Neural crest cell (in vitro differentiated cells): ENCODE measurements at regions not wholly inside any gene's neighbourhood (a gene's known extent, or its start where the extent isn't known, plus 50 kb on each side); places are given as distances from the start of the nearest gene placed in this dataset.

Source experiments
- DNase-seq: peaks from one replicate; pipeline ENCODE4 v3.0.0; 2021; ENCODE audit warnings: low read depth, mixed read lengths, low spot score
- H3K27ac Mint-ChIP-seq: one replicate; pipeline ENCODE4 v1.8.0; 2021; ENCODE audit warnings: mild to moderate bottlenecking, mixed read lengths; ENCODE audit not compliant: unreplicated experiment
- H3K27me3 Mint-ChIP-seq: 2 replicates; pipeline ENCODE4 v1.8.0; 2021; ENCODE audit warnings: low read depth, mild to moderate bottlenecking, mixed read lengths
- H3K36me3 Mint-ChIP-seq: 2 replicates; pipeline ENCODE4 v1.8.0; 2021; ENCODE audit warnings: low read depth, mild to moderate bottlenecking, mixed read lengths
- H3K4me1 Mint-ChIP-seq: 2 replicates; pipeline ENCODE4 v1.8.0; 2021; ENCODE audit warnings: mixed read lengths
- H3K4me3 Mint-ChIP-seq: one replicate; pipeline ENCODE4 v1.8.0; 2021; ENCODE audit warnings: mild to moderate bottlenecking, mixed read lengths
- H3K9me3 Mint-ChIP-seq: 2 replicates; pipeline ENCODE4 v1.8.0; 2021; ENCODE audit warnings: mixed read lengths
- CTCF ChIP-seq: fragments of 200-600 bp; sonication (generic); conservative IDR thresholded peaks from 2 replicates; pipeline ENCODE4 v1.5.0; 2021; ENCODE audit warnings: antibody characterized with exemption, mild to moderate bottlenecking

- Mint-ChIP-seq H3K27ac (no peak overlapping the region), H3K4me3 (no peak overlapping the region), H3K9me3 (no peaks in the 10 kb centered on the region), H3K27me3 (no peaks in the 10 kb centered on the region), H3K36me3 (no peaks in the 10 kb centered on the region), H3K4me1 (no peaks in the 10 kb centered on the region)
- DNase-seq: no peak
- no peak for TF ChIP-seq CTCF
Measured at GRCh38 chr9:24488896-24489295, 56.8 kb downstream of the IZUMO3 start.

DNA sequence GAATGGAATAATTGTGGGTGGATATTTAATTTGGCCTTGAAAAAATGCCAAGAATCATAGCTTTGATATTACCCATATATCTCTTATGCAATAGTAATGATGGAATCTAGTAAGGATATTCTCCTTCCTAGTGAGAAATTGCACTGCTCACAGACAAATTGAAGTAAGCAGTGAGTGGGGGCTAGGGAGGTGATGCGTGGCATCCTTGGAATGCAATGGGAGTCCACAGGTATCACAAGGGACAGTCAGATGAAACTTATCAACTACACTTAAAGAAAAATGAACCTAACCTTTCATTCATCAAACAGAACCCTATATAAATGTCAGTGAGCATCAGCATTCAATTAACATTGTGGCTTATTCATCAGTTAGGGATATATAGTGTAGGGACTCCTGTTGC lies 57.8 kb downstream of the IZUMO3 start:
- H3K4me1 Mint-ChIP-seq: no peaks in the 10 kb centered on the region
- H3K27ac Mint-ChIP-seq: no peak overlapping the region
- no peak for DNase-seq
- no peaks in the 10 kb centered on the region for H3K27me3 Mint-ChIP-seq
- no peaks in the 10 kb centered on the region for H3K36me3 Mint-ChIP-seq
- H3K4me3 Mint-ChIP-seq: no peak overlapping the region
- H3K9me3 Mint-ChIP-seq: no peaks in the 10 kb centered on the region
- no peak for TF ChIP-seq CTCF

- Mint-ChIP-seq H3K27ac (no peak overlapping the region), H3K36me3 (no peaks in the 10 kb centered on the region), H3K9me3 (no peaks in the 10 kb centered on the region)
Measured at GRCh38 chr9:24487250-24487861, 58.3 kb downstream of the IZUMO3 start.

DNA sequence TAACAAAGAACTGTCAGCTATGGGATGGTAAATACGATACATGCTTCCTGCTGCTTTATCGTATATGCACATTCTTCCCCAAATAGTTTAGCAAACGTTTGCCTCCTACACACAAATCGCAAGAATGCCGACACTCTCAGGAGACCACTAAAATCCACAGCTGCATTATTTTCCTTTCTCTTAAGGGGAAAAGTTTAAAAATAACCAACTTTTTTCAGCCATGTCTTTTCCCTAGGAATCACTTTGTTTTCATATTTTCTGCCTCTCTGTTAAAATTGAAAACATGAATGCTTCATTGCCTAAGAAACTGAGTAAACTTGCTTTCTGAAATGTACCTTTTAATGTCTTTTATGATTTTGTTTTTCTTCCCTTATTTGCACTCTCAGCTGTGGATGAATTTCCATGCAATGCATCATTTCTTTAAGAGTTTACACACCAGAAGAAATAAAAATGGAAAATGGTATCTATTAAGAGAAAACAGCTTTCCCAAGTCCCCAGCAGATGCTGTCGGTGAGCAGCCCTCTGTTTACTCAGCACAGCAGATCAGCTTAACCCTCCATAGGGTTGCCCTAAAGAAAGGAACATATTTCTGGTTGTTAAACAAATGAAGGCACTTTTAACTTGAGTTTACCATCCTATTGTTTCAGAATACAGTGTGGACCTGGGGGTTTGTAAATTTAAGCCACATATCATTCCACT lies 66.2 kb downstream of the IZUMO3 start:
- no peaks in the 10 kb centered on the region for H3K4me1 Mint-ChIP-seq
- no peaks in the 10 kb centered on the region for H3K36me3 Mint-ChIP-seq
- no peak for DNase-seq
- no peaks in the 10 kb centered on the region for H3K9me3 Mint-ChIP-seq
- no peak overlapping the region for H3K27ac Mint-ChIP-seq
- no peak for TF ChIP-seq CTCF
- H3K27me3 Mint-ChIP-seq: no peaks in the 10 kb centered on the region
- H3K4me3 Mint-ChIP-seq: no peak overlapping the region

More at GRCh38 chr9:24487250-24487861, 58.3 kb downstream of the IZUMO3 start:
- no peak for DNase-seq
- no peak for TF ChIP-seq CTCF
- H3K27me3 Mint-ChIP-seq: no peaks in the 10 kb centered on the region
- no peak overlapping the region for H3K4me3 Mint-ChIP-seq
- H3K4me1 Mint-ChIP-seq: no peaks in the 10 kb centered on the region

GRCh38 chr9:24464319-24464951 lies 81.3 kb downstream of the IZUMO3 start:
- TF ChIP-seq CTCF: no peak
- no peak for DNase-seq
- no peaks in the 10 kb centered on the region for H3K27me3 Mint-ChIP-seq
- H3K4me3 Mint-ChIP-seq: no peak overlapping the region
- no peaks in the 10 kb centered on the region for H3K9me3 Mint-ChIP-seq
- no peaks in the 10 kb centered on the region for H3K4me1 Mint-ChIP-seq
- H3K27ac Mint-ChIP-seq: no peak overlapping the region
- H3K36me3 Mint-ChIP-seq: no peaks in the 10 kb centered on the region
